Fibroblast of skin of abdomen (primary cell): ENCODE measurements at regions not wholly inside any gene's neighbourhood (a gene's known extent, or its start where the extent isn't known, plus 50 kb on each side); places are given as distances from the start of the nearest gene placed in this dataset.
A peak's percentile ranks its signal among the peaks of the same experiment; 100 is the strongest.
"Not testable (repeated sequence)": the region's sequence is repeated elsewhere in the genome, so short reads cannot be mapped to it uniquely, and the experiment has no call there.

ENCODE experiments used
- DNase-seq: peaks from one replicate; pipeline ENCODE4 v3.0.0-alpha.2; 2013

GRCh38 chr15:31606931-31607497, 280.4 kb downstream of the KLF13 start:
- DNase-seq: peak; percentile 28

- DNase-seq: no peak
Observed at GRCh38 chr15:31607656-31608055, 281.0 kb downstream of the KLF13 start.

GRCh38 chr15:31609258-31609681, 282.6 kb downstream of the KLF13 start:
- DNase-seq: no peak

GRCh38 chr15:31609906-31610305, 283.3 kb downstream of the KLF13 start:
- no peak for DNase-seq

GRCh38 chr15:31615643-31616415, 289.2 kb downstream of the KLF13 start:
- DNase-seq: no peak

GRCh38 chr15:31623297-31623696, 296.7 kb downstream of the KLF13 start:
- DNase-seq: not testable (repeated sequence)

- not testable (repeated sequence) for DNase-seq
Observed at GRCh38 chr15:31624115-31624514, 297.5 kb downstream of the KLF13 start.

- not testable (repeated sequence) for DNase-seq
Observed at GRCh38 chr15:31635715-31636114, 309.1 kb downstream of the KLF13 start.

- not testable (repeated sequence) for DNase-seq
Observed at GRCh38 chr15:31636911-31637310, 310.3 kb downstream of the KLF13 start.

GRCh38 chr15:31643955-31644354, 317.3 kb downstream of the KLF13 start:
- not testable (repeated sequence) for DNase-seq

GRCh38 chr15:31644761-31645160, 318.1 kb downstream of the KLF13 start:
- not testable (repeated sequence) for DNase-seq

- DNase-seq: not testable (repeated sequence)
Observed at GRCh38 chr15:31647337-31647826, 320.7 kb downstream of the KLF13 start.

GRCh38 chr15:31649634-31650033, 323.0 kb downstream of the KLF13 start:
- DNase-seq: not testable (repeated sequence)

GRCh38 chr15:31650055-31650701, 323.5 kb downstream of the KLF13 start:
- DNase-seq: not testable (repeated sequence)

GRCh38 chr15:31656915-31657314, 330.3 kb downstream of the KLF13 start:
- not testable (repeated sequence) for DNase-seq

GRCh38 chr15:31660816-31661215, 334.2 kb downstream of the KLF13 start:
- DNase-seq: no peak

- not testable (repeated sequence) for DNase-seq
Observed at GRCh38 chr15:31665732-31666131, 339.1 kb downstream of the KLF13 start.

- not testable (repeated sequence) for DNase-seq
Observed at GRCh38 chr15:31669158-31669908, 342.7 kb downstream of the KLF13 start.

GRCh38 chr15:31673263-31673662, 346.6 kb downstream of the KLF13 start:
- DNase-seq: not testable (repeated sequence)

- DNase-seq: not testable (repeated sequence)
Observed at GRCh38 chr15:31681529-31682259, 348.6 kb upstream of the CHRNA7 start.

GRCh38 chr15:31687088-31687487, 343.2 kb upstream of the CHRNA7 start:
- not testable (repeated sequence) for DNase-seq

GRCh38 chr15:31696509-31696908, 333.8 kb upstream of the CHRNA7 start:
- not testable (repeated sequence) for DNase-seq
